ENCODE measurements at regions not wholly inside any gene's neighbourhood (a gene's known extent, or its start where the extent isn't known, plus 50 kb on each side); places are given as distances from the start of the nearest gene placed in this dataset.

- DNase-seq (ENCODE audit: low read depth, low spot score): no peak
- H3K36me3 ChIP-seq (ENCODE audit: control insufficient read depth, insufficient read depth, low read length): no peaks in the 10 kb centered on the region
- no peaks in the 10 kb centered on the region; the same call in 1 of the 2 replicates for H3K4me1 ChIP-seq (ENCODE audit: control insufficient read depth, insufficient read depth, low read length)
- WGBS (ENCODE audit: insufficient coverage, insufficient read length): no CpG with 5 or more reads among the region's 2 CpGs
- no peak overlapping the region for H3K4me3 ChIP-seq (ENCODE audit: low read length)
- no peaks in the 10 kb centered on the region; the same call in 1 of the 2 replicates for H3K9me3 ChIP-seq (ENCODE audit: control insufficient read depth, insufficient read depth, low read length)
- H3K27me3 ChIP-seq (ENCODE audit: control insufficient read depth, insufficient read depth, low read length): no peaks in the 10 kb centered on the region
- H3K27ac ChIP-seq (ENCODE audit: low read length): no peak overlapping the region
Observed at GRCh38 chr11:103622296-103622695, 414.1 kb upstream of the DDI1 start.

GRCh38 chr11:103623933-103624332 is 412.5 kb upstream of the DDI1 start:
- no peak overlapping the region for H3K27ac ChIP-seq (ENCODE audit: low read length)
- no peaks in the 10 kb centered on the region for H3K27me3 ChIP-seq (ENCODE audit: control insufficient read depth, insufficient read depth, low read length)
- DNase-seq (ENCODE audit: low read depth, low spot score): no peak
- H3K4me3 ChIP-seq (ENCODE audit: low read length): no peak overlapping the region
- H3K4me1 ChIP-seq (ENCODE audit: control insufficient read depth, insufficient read depth, low read length): no peaks in the 10 kb centered on the region; the same call in 1 of the 2 replicates
- H3K36me3 ChIP-seq (ENCODE audit: control insufficient read depth, insufficient read depth, low read length): no peaks in the 10 kb centered on the region
- H3K9me3 ChIP-seq (ENCODE audit: control insufficient read depth, insufficient read depth, low read length): no peaks in the 10 kb centered on the region; the same call in 1 of the 2 replicates
- no CpG with 5 or more reads among the region's 1 CpG for WGBS (ENCODE audit: insufficient coverage, insufficient read length)

- Histone ChIP-seq H3K4me3 (ENCODE audit: low read length) (no peak overlapping the region), H3K27me3 (ENCODE audit: control insufficient read depth, insufficient read depth, low read length) (no peaks in the 10 kb centered on the region), H3K9me3 (ENCODE audit: control insufficient read depth, insufficient read depth, low read length) (no peaks in the 10 kb centered on the region; the same call in 1 of the 2 replicates), H3K4me1 (ENCODE audit: control insufficient read depth, insufficient read depth, low read length) (no peaks in the 10 kb centered on the region; the same call in 1 of the 2 replicates), H3K36me3 (ENCODE audit: control insufficient read depth, insufficient read depth, low read length) (no peaks in the 10 kb centered on the region), H3K27ac (ENCODE audit: low read length) (no peak overlapping the region)
- no peak for DNase-seq (ENCODE audit: low read depth, low spot score)
- no CpG with 5 or more reads among the region's 5 CpGs for WGBS (ENCODE audit: insufficient coverage, insufficient read length)
Observed at GRCh38 chr11:103624708-103625623, 411.5 kb upstream of the DDI1 start.

DNA sequence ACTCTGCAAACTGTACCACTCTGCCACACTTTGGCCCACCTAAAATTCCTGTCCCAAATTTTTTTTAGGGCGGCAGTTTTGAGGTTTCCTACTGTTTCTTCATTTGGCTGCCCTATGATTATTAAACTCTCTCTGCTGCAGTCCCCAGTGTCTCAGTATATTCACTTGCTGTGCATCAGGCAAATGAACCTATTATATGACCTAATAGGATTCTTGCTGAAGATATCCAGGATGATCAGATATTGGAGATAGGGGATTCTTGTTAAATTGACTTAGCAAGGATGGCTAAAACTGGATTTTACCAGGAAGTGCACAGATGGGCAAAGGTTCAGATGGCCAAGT is 410.8 kb upstream of the DDI1 start:
- Histone ChIP-seq H3K27ac (ENCODE audit: low read length) (no peak overlapping the region), H3K27me3 (ENCODE audit: control insufficient read depth, insufficient read depth, low read length) (no peaks in the 10 kb centered on the region), H3K9me3 (ENCODE audit: control insufficient read depth, insufficient read depth, low read length) (no peaks in the 10 kb centered on the region; the same call in 1 of the 2 replicates), H3K4me3 (ENCODE audit: low read length) (no peak overlapping the region), H3K4me1 (ENCODE audit: control insufficient read depth, insufficient read depth, low read length) (no peaks in the 10 kb centered on the region; the same call in 1 of the 2 replicates), H3K36me3 (ENCODE audit: control insufficient read depth, insufficient read depth, low read length) (no peaks in the 10 kb centered on the region)
- no peak for DNase-seq (ENCODE audit: low read depth, low spot score)
- no CpG with 5 or more reads among the region's 1 CpG for WGBS (ENCODE audit: insufficient coverage, insufficient read length)

- WGBS (ENCODE audit: insufficient coverage, insufficient read length): no CpG with 5 or more reads among the region's 4 CpGs
- DNase-seq (ENCODE audit: low read depth, low spot score): no peak
- H3K27me3 ChIP-seq (ENCODE audit: control insufficient read depth, insufficient read depth, low read length): no peaks in the 10 kb centered on the region
- H3K27ac ChIP-seq (ENCODE audit: low read length): no peak overlapping the region
- no peaks in the 10 kb centered on the region; the same call in 1 of the 2 replicates for H3K4me1 ChIP-seq (ENCODE audit: control insufficient read depth, insufficient read depth, low read length)
- no peaks in the 10 kb centered on the region; the same call in 1 of the 2 replicates for H3K9me3 ChIP-seq (ENCODE audit: control insufficient read depth, insufficient read depth, low read length)
- no peak overlapping the region for H3K4me3 ChIP-seq (ENCODE audit: low read length)
- no peaks in the 10 kb centered on the region for H3K36me3 ChIP-seq (ENCODE audit: control insufficient read depth, insufficient read depth, low read length)
Observed at GRCh38 chr11:103628121-103628520, 408.3 kb upstream of the DDI1 start.

DNA sequence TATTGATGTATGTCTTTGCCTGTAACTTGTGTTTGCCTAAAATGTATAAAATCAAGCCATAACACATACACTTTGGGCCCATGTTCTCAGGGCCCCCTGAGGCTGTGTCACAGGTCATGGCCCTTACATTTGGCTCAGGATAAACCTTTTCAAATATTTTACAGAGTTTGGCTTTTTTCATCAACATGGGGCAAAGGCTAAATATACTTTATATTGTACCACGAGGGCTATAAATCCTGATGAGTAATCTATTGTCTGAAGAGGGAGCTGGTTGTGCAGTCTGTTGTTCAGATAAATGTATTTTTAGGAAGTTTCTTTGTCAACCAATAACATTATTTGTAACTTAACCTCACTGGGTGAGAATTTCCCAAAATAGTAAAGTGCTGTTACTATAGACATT is 404.6 kb upstream of the DDI1 start:
- no peak for DNase-seq (ENCODE audit: low read depth, low spot score)
- no peaks in the 10 kb centered on the region for H3K9me3 ChIP-seq (ENCODE audit: control insufficient read depth, insufficient read depth, low read length)
- WGBS (ENCODE audit: insufficient coverage, insufficient read length): no CpG with 5 or more reads among the region's 1 CpG
- H3K4me3 ChIP-seq (ENCODE audit: low read length): no peak overlapping the region
- no peaks in the 10 kb centered on the region for H3K36me3 ChIP-seq (ENCODE audit: control insufficient read depth, insufficient read depth, low read length)
- H3K27ac ChIP-seq (ENCODE audit: low read length): no peak overlapping the region
- no peaks in the 10 kb centered on the region; the same call in 1 of the 2 replicates for H3K4me1 ChIP-seq (ENCODE audit: control insufficient read depth, insufficient read depth, low read length)
- no peaks in the 10 kb centered on the region for H3K27me3 ChIP-seq (ENCODE audit: control insufficient read depth, insufficient read depth, low read length)

DNA sequence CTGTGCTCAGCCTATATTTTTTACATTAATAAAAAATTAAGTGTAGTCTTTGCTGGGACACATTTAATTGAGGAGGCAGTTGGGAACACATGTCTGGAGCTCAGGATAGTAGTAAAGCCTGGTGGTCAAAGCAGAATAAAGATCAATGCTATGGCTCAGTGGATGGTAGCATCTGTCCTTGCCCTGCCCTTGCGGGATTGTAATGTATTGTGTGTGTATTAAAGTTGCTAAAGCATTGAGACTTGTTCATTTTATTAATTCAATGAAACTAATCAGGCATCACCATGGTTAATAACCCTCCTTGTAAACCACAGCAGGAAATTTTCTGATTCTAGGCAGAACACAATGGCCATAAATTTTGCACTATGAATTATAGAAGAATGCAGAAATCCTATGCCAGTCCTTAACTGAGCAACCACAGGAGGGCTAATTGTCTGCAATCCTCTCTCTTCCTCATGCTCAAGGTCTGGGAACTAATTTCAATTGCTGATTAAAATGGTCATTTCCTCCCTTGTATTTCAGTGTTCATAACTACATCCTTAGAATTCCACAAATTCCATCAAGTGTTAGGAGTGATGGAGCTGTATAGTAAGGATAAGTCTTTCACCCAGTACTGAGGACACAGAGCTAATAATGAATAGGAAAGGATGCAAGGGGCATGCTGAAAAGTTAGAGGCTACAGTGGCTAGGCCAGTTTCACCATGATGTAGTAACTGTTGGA is 403.2 kb upstream of the DDI1 start:
- Histone ChIP-seq H3K27me3 (ENCODE audit: control insufficient read depth, insufficient read depth, low read length) (no peaks in the 10 kb centered on the region), H3K4me1 (ENCODE audit: control insufficient read depth, insufficient read depth, low read length) (no peaks in the 10 kb centered on the region; the same call in 1 of the 2 replicates), H3K27ac (ENCODE audit: low read length) (no peak overlapping the region), H3K9me3 (ENCODE audit: control insufficient read depth, insufficient read depth, low read length) (no peaks in the 10 kb centered on the region), H3K36me3 (ENCODE audit: control insufficient read depth, insufficient read depth, low read length) (no peaks in the 10 kb centered on the region), H3K4me3 (ENCODE audit: low read length) (no peak overlapping the region)
- DNase-seq (ENCODE audit: low read depth, low spot score): peak; percentile 27
- no CpG with 5 or more reads among the region's 1 CpG for WGBS (ENCODE audit: insufficient coverage, insufficient read length)

DNA sequence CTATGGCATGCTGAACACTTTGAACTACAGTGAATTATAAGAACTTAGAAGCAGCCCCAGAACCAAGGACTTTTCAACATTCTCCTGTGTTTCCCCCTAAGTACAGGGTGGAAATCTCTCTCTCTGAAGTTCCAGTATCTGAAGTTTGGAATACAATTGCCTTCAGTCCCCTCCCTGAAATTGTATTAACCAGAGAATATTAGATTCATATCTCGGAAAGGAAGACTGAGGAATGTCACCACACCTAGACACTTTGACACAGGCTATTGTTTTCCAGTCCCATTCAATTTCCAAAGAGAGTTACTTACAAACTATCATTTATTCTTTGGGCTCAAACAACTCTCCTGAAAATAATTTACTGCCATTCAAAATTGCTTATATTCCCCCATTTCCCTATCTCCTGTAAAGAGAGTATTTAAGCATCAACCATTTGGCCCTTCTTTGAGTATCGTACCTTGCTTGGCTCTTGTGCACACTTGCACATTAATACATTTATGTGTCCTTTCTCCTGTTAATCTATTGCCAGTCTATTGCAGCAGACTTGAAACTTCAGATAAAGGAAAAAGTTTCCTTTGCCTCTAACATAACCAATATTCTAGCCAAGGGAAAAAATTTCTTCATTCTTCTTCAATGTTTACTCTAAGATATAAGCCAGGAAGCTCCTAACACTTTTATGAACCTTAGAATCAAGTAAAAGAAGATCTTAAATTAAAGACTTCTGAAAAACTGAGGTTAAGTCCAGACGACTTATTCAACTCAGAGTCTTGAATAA is 402.4 kb upstream of the DDI1 start:
- H3K36me3 ChIP-seq (ENCODE audit: control insufficient read depth, insufficient read depth, low read length): no peaks in the 10 kb centered on the region
- no peaks in the 10 kb centered on the region; the same call in 1 of the 2 replicates for H3K4me1 ChIP-seq (ENCODE audit: control insufficient read depth, insufficient read depth, low read length)
- DNase-seq (ENCODE audit: low read depth, low spot score): no peak
- WGBS (ENCODE audit: insufficient coverage, insufficient read length): no CpG with 5 or more reads among the region's 3 CpGs
- H3K4me3 ChIP-seq (ENCODE audit: low read length): no peak overlapping the region
- H3K9me3 ChIP-seq (ENCODE audit: control insufficient read depth, insufficient read depth, low read length): no peaks in the 10 kb centered on the region
- H3K27ac ChIP-seq (ENCODE audit: low read length): no peak overlapping the region
- H3K27me3 ChIP-seq (ENCODE audit: control insufficient read depth, insufficient read depth, low read length): no peaks in the 10 kb centered on the region

DNA sequence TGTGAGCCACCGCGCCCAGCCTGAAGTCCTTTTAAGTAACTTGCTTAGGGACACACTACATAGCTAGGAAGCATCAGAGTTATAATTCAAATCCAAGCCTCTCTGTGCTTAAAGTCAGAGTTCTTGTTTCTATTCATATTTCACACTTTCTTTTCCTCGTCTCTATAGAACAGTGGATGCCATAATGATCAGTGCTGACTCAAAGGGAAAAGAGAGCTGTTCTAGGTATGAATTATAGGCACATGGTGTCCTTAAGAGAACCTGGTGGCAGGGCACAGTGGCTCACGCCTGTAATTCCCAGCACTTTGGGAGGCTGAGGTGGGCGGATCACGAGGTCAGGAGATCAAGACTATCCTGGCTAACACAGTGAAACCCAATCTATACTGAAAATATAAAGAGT is 400.2 kb upstream of the DDI1 start:
- H3K27me3 ChIP-seq (ENCODE audit: control insufficient read depth, insufficient read depth, low read length): no peaks in the 10 kb centered on the region
- WGBS (ENCODE audit: insufficient coverage, insufficient read length): no CpG with 5 or more reads among the region's 6 CpGs
- H3K4me1 ChIP-seq (ENCODE audit: control insufficient read depth, insufficient read depth, low read length): no peaks in the 10 kb centered on the region; the same call in 1 of the 2 replicates
- H3K36me3 ChIP-seq (ENCODE audit: control insufficient read depth, insufficient read depth, low read length): no peaks in the 10 kb centered on the region
- no peak for DNase-seq (ENCODE audit: low read depth, low spot score)
- H3K4me3 ChIP-seq (ENCODE audit: low read length): no peak overlapping the region
- no peak overlapping the region for H3K27ac ChIP-seq (ENCODE audit: low read length)
- no peaks in the 10 kb centered on the region for H3K9me3 ChIP-seq (ENCODE audit: control insufficient read depth, insufficient read depth, low read length)

DNA sequence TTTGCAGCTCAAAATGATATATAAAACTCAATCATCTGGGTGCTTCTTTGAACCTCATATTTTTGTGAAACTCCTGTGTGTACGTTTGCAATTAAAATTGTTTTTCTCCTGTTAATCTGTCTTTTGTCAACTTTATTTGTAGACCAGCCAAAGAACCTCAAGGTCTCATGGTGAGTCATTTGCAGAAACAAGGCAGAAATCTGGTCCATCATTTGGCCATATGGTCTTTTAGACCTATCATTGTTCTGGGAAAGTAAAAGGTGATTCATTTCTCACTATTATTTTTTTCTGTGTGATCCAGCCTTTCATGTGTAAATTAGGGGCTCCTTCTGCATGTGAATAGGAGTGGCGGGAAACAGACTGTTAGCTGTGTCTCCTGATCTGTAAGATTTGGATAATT is 399.1 kb upstream of the DDI1 start:
- DNase-seq (ENCODE audit: low read depth, low spot score): no peak
- no CpG with 5 or more reads among the region's 2 CpGs for WGBS (ENCODE audit: insufficient coverage, insufficient read length)
- Histone ChIP-seq H3K9me3 (ENCODE audit: control insufficient read depth, insufficient read depth, low read length) (no peaks in the 10 kb centered on the region), H3K36me3 (ENCODE audit: control insufficient read depth, insufficient read depth, low read length) (no peaks in the 10 kb centered on the region), H3K27me3 (ENCODE audit: control insufficient read depth, insufficient read depth, low read length) (no peaks in the 10 kb centered on the region), H3K4me3 (ENCODE audit: low read length) (no peak overlapping the region), H3K27ac (ENCODE audit: low read length) (no peak overlapping the region), H3K4me1 (ENCODE audit: control insufficient read depth, insufficient read depth, low read length) (no peaks in the 10 kb centered on the region; the same call in 1 of the 2 replicates)

All from iPS DF 6.9 (cell line).